M059J (cell line): ENCODE measurements at regions not wholly inside any gene's neighbourhood (a gene's known extent, or its start where the extent isn't known, plus 50 kb on each side); places are given as distances from the start of the nearest gene placed in this dataset.

Source experiments
- DNase-seq: peaks from one replicate; pipeline ENCODE4 v3.0.0-alpha.2; 2012; ENCODE audit warnings: low read depth

GRCh38 chr4:1477045-1477840, 71.0 kb upstream of the NKX1-1 start:
- no peak for DNase-seq

- DNase-seq, result no peak
These were observed 69.9 kb upstream of the NKX1-1 start for GRCh38 chr4:1476140-1476513.

- DNase-seq, result no peak
These were observed 69.3 kb upstream of the NKX1-1 start for GRCh38 chr4:1475277-1476139.

GRCh38 chr4:1474126-1475090, 68.2 kb upstream of the NKX1-1 start:
- no peak for DNase-seq

- no peak for DNase-seq
These were observed 67.5 kb upstream of the NKX1-1 start for GRCh38 chr4:1473718-1474117.

GRCh38 chr4:1472911-1473518, 66.8 kb upstream of the NKX1-1 start:
- no peak for DNase-seq

GRCh38 chr4:1472148-1472797, 66.0 kb upstream of the NKX1-1 start:
- DNase-seq, result no peak

GRCh38 chr4:1471443-1472147, 65.4 kb upstream of the NKX1-1 start:
- no peak for DNase-seq

GRCh38 chr4:1470816-1471442, 64.7 kb upstream of the NKX1-1 start:
- DNase-seq, result no peak

- no peak for DNase-seq
These were observed 64.1 kb upstream of the NKX1-1 start for GRCh38 chr4:1470393-1470670.

GRCh38 chr4:1469607-1470392, 63.6 kb upstream of the NKX1-1 start:
- DNase-seq, result peak; percentile 5

GRCh38 chr4:1469043-1469442, 62.8 kb upstream of the NKX1-1 start:
- DNase-seq, result no peak

GRCh38 chr4:1467581-1468458, 61.6 kb upstream of the NKX1-1 start:
- DNase-seq, result no peak

- no peak for DNase-seq
These were observed 60.6 kb upstream of the NKX1-1 start for GRCh38 chr4:1466863-1467165.

- DNase-seq, result no peak
These were observed 60.0 kb upstream of the NKX1-1 start for GRCh38 chr4:1466034-1466862.

- no peak for DNase-seq
These were observed 59.2 kb upstream of the NKX1-1 start for GRCh38 chr4:1465173-1466033.
